HepG2 (cell line): ENCODE measurements at regions not wholly inside any gene's neighbourhood (a gene's known extent, or its start where the extent isn't known, plus 50 kb on each side); places are given as distances from the start of the nearest gene placed in this dataset.

Experiments used
- ATAC-seq: fragments of 200-7000 bp; cut with Tn5 transposase; 3 replicates; pipeline ENCODE4 v1.9.1; 2020; ENCODE audit warnings: mild to moderate bottlenecking, moderate library complexity
- BruUV-seq: library from RNA; stranded (reverse); fragments of 400-500 nt; replicated peaks from 2 replicates; lab custom pipeline; 2021; lab: Mats Ljungman, UMichigan
- CTCF ChIA-PET: fragments of 300-600 bp; formaldehyde crosslinking; extraction: SDS; loops from one replicate; lab custom pipeline; 2021; ENCODE audit warnings: low total read pairs, inconsistent platforms, low intra/inter-chr PET ratio; lab: Yijun Ruan, JAX
- POLR2A ChIA-PET: fragments of 350-600 bp; sonication (Branson Sonifier 250); formaldehyde crosslinking; loops from one replicate; lab custom pipeline; 2020; ENCODE audit warnings: antibody characterized with exemption, inconsistent platforms; lab: Yijun Ruan, JAX
- DNase-seq: peaks from one replicate; pipeline ENCODE4 v3.0.0-alpha.2; 2015; ENCODE audit warnings: low spot score
- FAIRE-seq: peaks from 3 replicates; lab custom pipeline; 2011; peaks lifted over from hg19 to GRCh38; lab: Jason Lieb, UNC
- H2AFZ ChIP-seq: one replicate; pipeline ENCODE4 v1.6.1; 2011; ENCODE audit warnings: low read length, inconsistent platforms
- H3K27ac ChIP-seq: fragments of 300-600 bp; 3 replicates; pipeline ENCODE4 v1.8.0; 2011; ENCODE audit warnings: mixed run types, mild to moderate bottlenecking, mixed read lengths, low read length, inconsistent platforms; ENCODE audit not compliant: insufficient read depth; ENCODE audit errors: extremely low read length
- H3K27me3 ChIP-seq, 2 experiments: fragments of 200-600 bp in 1 of 2; 2 replicates in 1 of 2; 3 replicates in 1 of 2; pipeline versions ENCODE4 v1.6.0 to v1.8.0; 2011; ENCODE audit warnings: low read length in 2 of 2, mild to moderate bottlenecking in 2 of 2, moderate library complexity in 2 of 2, inconsistent platforms in 1 of 2; ENCODE audit not compliant: insufficient read depth in 2 of 2, control insufficient read depth in 1 of 2
- H3K36me3 ChIP-seq, 2 experiments: fragments of 200-600 bp in 1 of 2; replicated peaks in 1 of 2; 2 replicates in 1 of 2; 3 replicates in 1 of 2; pipeline versions ENCODE4 v1.5.1 to v1.8.0; 2011; ENCODE audit warnings: low read length in 2 of 2, inconsistent platforms in 1 of 2; ENCODE audit not compliant: insufficient read depth in 2 of 2, control insufficient read depth in 1 of 2
- H3K4me1 ChIP-seq: 2 replicates; pipeline ENCODE4 v1.5.1; 2012; ENCODE audit warnings: low read length, inconsistent platforms; ENCODE audit not compliant: insufficient read depth
- H3K4me2 ChIP-seq: 2 replicates; pipeline ENCODE4 v1.6.0; 2011; ENCODE audit warnings: low read depth, low read length, inconsistent platforms
- H3K4me3 ChIP-seq, 3 experiments: fragments of 200-600 bp in 1 of 3; sonication (generic), shearing (Covaris generic) in 1 of 3; replicated peaks in 1 of 3; 2 replicates each; pipeline ENCODE4 v1.5.1; 2011 to 2016; ENCODE audit warnings: low read length in 3 of 3, inconsistent platforms in 2 of 3, low read depth in 2 of 3, mild to moderate bottlenecking in 2 of 3, control low read depth in 1 of 3, mixed read lengths in 1 of 3; ENCODE audit not compliant: insufficient read depth in 1 of 3
- H3K79me2 ChIP-seq: one replicate; pipeline ENCODE4 v1.6.1; 2011; ENCODE audit warnings: low read length, inconsistent platforms; ENCODE audit not compliant: insufficient read depth
- H3K9ac ChIP-seq: 2 replicates; pipeline ENCODE4 v1.6.0; 2011; ENCODE audit warnings: mild to moderate bottlenecking, low read depth, low read length, inconsistent platforms; ENCODE audit not compliant: insufficient read depth
- H3K9me3 ChIP-seq: 2 replicates; pipeline ENCODE4 v1.5.1; 2012; ENCODE audit warnings: mild to moderate bottlenecking, low read length
- H4K20me1 ChIP-seq: 2 replicates; pipeline ENCODE4 v1.6.0; 2011; ENCODE audit warnings: inconsistent platforms, mild to moderate bottlenecking, low read length, moderate library complexity; ENCODE audit not compliant: insufficient read depth
- BATF2 ChIP-seq: sonication (generic); formaldehyde crosslinking; IDR thresholded peaks from 2 replicates; pipeline ENCODE4 v1.8.0; 2022; ENCODE audit warnings: mild to moderate bottlenecking, missing genetic modification reagents, moderate library complexity
- CEBPZ ChIP-seq: IDR thresholded peaks from 2 replicates; pipeline ENCODE4 v1.6.1; 2012; ENCODE audit warnings: low read length, improper control_type of control experiment
- IKZF5 ChIP-seq: IDR thresholded peaks from 2 replicates; pipeline ENCODE4 v1.6.1; 2018; ENCODE audit warnings: missing genetic modification reagents, mild to moderate bottlenecking, missing compliant biosample characterization
- IRF9 ChIP-seq: sonication (generic); formaldehyde crosslinking; IDR thresholded peaks from 2 replicates; pipeline ENCODE4 v1.8.0; 2022; ENCODE audit warnings: missing genetic modification reagents, mild to moderate bottlenecking, borderline replicate concordance
- KDM4B ChIP-seq: sonication (generic); formaldehyde crosslinking; IDR thresholded peaks from 2 replicates; pipeline ENCODE4 v1.4.0; 2020; ENCODE audit warnings: missing genetic modification reagents
- MNT ChIP-seq: fragments of 450-650 bp; IDR thresholded peaks from 2 replicates; pipeline ENCODE4 v1.6.1; 2016
- RARA ChIP-seq: IDR thresholded peaks from 2 replicates; pipeline ENCODE4 v1.6.1; 2016; ENCODE audit warnings: missing genetic modification reagents, missing compliant biosample characterization
- RFX5 ChIP-seq: IDR thresholded peaks from 2 replicates; pipeline ENCODE4 v1.6.1; 2011; ENCODE audit warnings: low read depth, low read length, improper control_type of control experiment
- TGIF2 ChIP-seq: IDR thresholded peaks from 2 replicates; pipeline ENCODE4 v1.6.1; 2016; ENCODE audit warnings: control low read depth, missing compliant biosample characterization
- ZNF503 ChIP-seq: sonication (generic); formaldehyde crosslinking; IDR thresholded peaks from 2 replicates; pipeline ENCODE4 v1.4.0; 2020; ENCODE audit warnings: missing genetic modification reagents
- ZNF570 ChIP-seq: sonication (generic); formaldehyde crosslinking; IDR thresholded peaks from 2 replicates; pipeline ENCODE4 v1.4.0; 2020; ENCODE audit warnings: mild to moderate bottlenecking, missing genetic modification reagents, borderline replicate concordance
- ZNF589 ChIP-seq: sonication (generic); formaldehyde crosslinking; conservative IDR thresholded peaks from 2 replicates; pipeline ENCODE4 v1.8.0; 2022; ENCODE audit warnings: mild to moderate bottlenecking, moderate library complexity, missing genetic modification reagents
- ZSCAN22 ChIP-seq: sonication (generic); formaldehyde crosslinking; IDR thresholded peaks from 2 replicates; pipeline ENCODE4 v1.4.0; 2020; ENCODE audit warnings: mild to moderate bottlenecking, missing genetic modification reagents
- ZSCAN9 ChIP-seq: IDR thresholded peaks from 2 replicates; pipeline ENCODE4 v1.6.1; 2016; ENCODE audit warnings: borderline replicate concordance
- WGBS: methylation state at CpG from one replicate; pipeline ENCODE4 v1.1.6; 2017; ENCODE audit warnings: low lambda C conversion rate; 5-methylcytosine and 5-hydroxymethylcytosine counted together
- in situ Hi-C: cut with HindIII; loops from 2 replicates; pipeline ENCODE4 v1.10.0; 2017; ENCODE audit warnings: low pct_unique_long_range_greater_than_20kb; ENCODE audit not compliant: extremely low pct_ligation_motif_present
- intact Hi-C: fragments of 100-400 bp; cut with micrococcal nuclease; formaldehyde crosslinking; loops from one replicate; pipeline ENCODE4 v1.10.0; 2022; ENCODE audit not compliant: unreplicated experiment

GRCh38 chr6:111993342-111993741 lies 60.6 kb upstream of the CCN6 start:
- CTCF ChIA-PET: no interaction called here
- Histone ChIP-seq H3K4me1 (0 out of 2 replicates have a peak, but pooled peaks cover 5% of the 10 kb centered on the region), H2AFZ (no peak overlapping the region), H3K4me3 (no peak overlapping the region), H3K27ac (no peak overlapping the region), H4K20me1 (no peaks in the 10 kb centered on the region), H3K9me3 (no peaks in the 10 kb centered on the region), H3K27me3 (peaks cover 0 to 20% of the 10 kb centered on the region in 2 experiments; a peak in 2 of 5 replicates), H3K9ac (no peak overlapping the region), H3K36me3 (no peaks in the 10 kb centered on the region), H3K4me2 (no peak overlapping the region), H3K79me2 (no peaks in the 10 kb centered on the region)
- no peak for FAIRE-seq
- no TSS peak for BruUV-seq
- TF ChIP-seq ZSCAN9 (CRISPR knock-in tag): no peak
- TF ChIP-seq TGIF2: no peak
- TF ChIP-seq BATF2 (CRISPR knock-in tag): no peak
- no peak for TF ChIP-seq ZNF589 (CRISPR knock-in tag)
- no peak for TF ChIP-seq RARA (CRISPR knock-in tag)
- no peak for TF ChIP-seq IRF9 (CRISPR knock-in tag)
- TF ChIP-seq IKZF5: no peak
- TF ChIP-seq MNT: no peak
- no peak for TF ChIP-seq ZNF570
- TF ChIP-seq CEBPZ: no peak
- TF ChIP-seq ZNF503 (CRISPR knock-in tag): no peak
- no peak for TF ChIP-seq ZSCAN22 (CRISPR knock-in tag)
- TF ChIP-seq RFX5: no peak
- no peak for TF ChIP-seq KDM4B (CRISPR knock-in tag)
- in situ Hi-C loops (no loop called here), intact Hi-C loops (no loop called here)
- ATAC-seq: no peak
- POLR2A ChIA-PET: no interaction called here
- DNase-seq: no peak
- WGBS: 11% methylated on average over 6 of the region's 6 CpGs
